ENCODE measurements at regions not wholly inside any gene's neighbourhood (a gene's known extent, or its start where the extent isn't known, plus 50 kb on each side); places are given as distances from the start of the nearest gene placed in this dataset.

DNA sequence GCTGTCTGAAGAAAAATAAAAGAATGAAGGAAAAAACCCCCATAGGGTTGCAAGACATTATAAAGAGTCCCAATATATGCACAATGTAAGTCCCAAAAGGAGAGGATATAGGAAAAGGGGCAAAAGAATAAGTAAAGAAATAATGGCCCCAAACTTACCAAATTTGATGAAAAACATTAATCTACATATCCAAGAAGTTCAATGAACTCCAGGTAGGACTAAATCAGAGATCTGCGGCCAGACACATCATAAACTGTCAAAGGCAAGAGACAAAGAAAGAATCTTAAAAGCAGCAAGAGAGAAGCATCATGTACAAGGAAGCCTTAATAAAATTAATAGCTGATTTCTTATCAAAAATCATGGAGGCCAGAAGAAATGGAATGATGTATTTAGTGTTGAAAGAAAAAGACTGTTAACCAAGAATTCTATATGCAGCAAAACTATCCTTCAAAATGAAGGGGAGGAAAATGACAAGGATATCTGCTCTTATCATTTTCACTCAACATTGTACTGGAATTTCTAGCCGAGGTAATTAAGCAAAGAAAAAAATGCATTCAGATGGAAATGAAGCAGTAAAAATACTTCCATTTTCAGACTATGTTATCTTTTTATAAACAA lies 95.7 kb upstream of the GLI3 start:
- TF ChIP-seq, protein P1, sequence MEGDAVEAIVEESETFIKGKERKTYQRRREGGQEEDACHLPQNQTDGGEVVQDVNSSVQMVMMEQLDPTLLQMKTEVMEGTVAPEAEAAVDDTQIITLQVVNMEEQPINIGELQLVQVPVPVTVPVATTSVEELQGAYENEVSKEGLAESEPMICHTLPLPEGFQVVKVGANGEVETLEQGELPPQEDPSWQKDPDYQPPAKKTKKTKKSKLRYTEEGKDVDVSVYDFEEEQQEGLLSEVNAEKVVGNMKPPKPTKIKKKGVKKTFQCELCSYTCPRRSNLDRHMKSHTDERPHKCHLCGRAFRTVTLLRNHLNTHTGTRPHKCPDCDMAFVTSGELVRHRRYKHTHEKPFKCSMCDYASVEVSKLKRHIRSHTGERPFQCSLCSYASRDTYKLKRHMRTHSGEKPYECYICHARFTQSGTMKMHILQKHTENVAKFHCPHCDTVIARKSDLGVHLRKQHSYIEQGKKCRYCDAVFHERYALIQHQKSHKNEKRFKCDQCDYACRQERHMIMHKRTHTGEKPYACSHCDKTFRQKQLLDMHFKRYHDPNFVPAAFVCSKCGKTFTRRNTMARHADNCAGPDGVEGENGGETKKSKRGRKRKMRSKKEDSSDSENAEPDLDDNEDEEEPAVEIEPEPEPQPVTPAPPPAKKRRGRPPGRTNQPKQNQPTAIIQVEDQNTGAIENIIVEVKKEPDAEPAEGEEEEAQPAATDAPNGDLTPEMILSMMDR (IDR thresholded peaks at IDR 0.05), result no peak
- TF ChIP-seq POLR2A (IDR thresholded peaks at IDR 0.05), result no peak
